GM23248 (cell line): ENCODE measurements at regions not wholly inside any gene's neighbourhood (a gene's known extent, or its start where the extent isn't known, plus 50 kb on each side); places are given as distances from the start of the nearest gene placed in this dataset.

Experiments used
- EZH2 ChIP-seq: fragments of 200-600 bp; sonication (generic); IDR thresholded peaks from 2 replicates; pipeline ENCODE4 v1.6.1; 2018; ENCODE audit warnings: antibody characterized with exemption, mild to moderate bottlenecking; ENCODE audit not compliant: insufficient read depth, poor library complexity, severe bottlenecking
- EZH2phosphoT487 ChIP-seq: fragments of 200-600 bp; sonication (generic); IDR thresholded peaks from 2 replicates; pipeline ENCODE4 v1.6.1; 2018; ENCODE audit warnings: antibody characterized with exemption, moderate library complexity, mild to moderate bottlenecking, low read depth; ENCODE audit not compliant: insufficient read depth

- TF ChIP-seq EZH2: no peak
- TF ChIP-seq EZH2phosphoT487: no peak
Measured at GRCh38 chr7:113819474-113819873, 99.3 kb downstream of the PPP1R3A start.
